ENCODE measurements at regions not wholly inside any gene's neighbourhood (a gene's known extent, or its start where the extent isn't known, plus 50 kb on each side); places are given as distances from the start of the nearest gene placed in this dataset.

GRCh38 chr20:39135885-39136544 lies 173.9 kb downstream of the DHX35 start:
- no peak overlapping the region for H3K9ac ChIP-seq (ENCODE audit: insufficient read depth, low read length, poor library complexity, severe bottlenecking)
- H3K9me3 Mint-ChIP-seq = peaks cover 0 to 3% (median 0%) of the 10 kb centered on the region in 7 donors
- H3K27me3 Mint-ChIP-seq (ENCODE audit: low read depth in 3 of 3) = peaks cover 2 to 5% (median 5%) of the 10 kb centered on the region in 3 donors
- no peak overlapping the region for H2AFZ ChIP-seq (ENCODE audit: insufficient read depth, low read depth, low read length, poor library complexity, severe bottlenecking)
- no peak overlapping the region for H3K4me3 ChIP-seq (replicated peaks in 1 of 3; ENCODE audit: low read depth in 2 of 3, low read length in 3 of 3)
- H3K27me3 ChIP-seq (ENCODE audit: control insufficient read depth in 2 of 2, insufficient read depth in 2 of 2, low read length in 2 of 2) = no peaks in the 10 kb centered on the region
- 94% methylated on average over 13 of the region's 15 CpGs for WGBS (ENCODE audit: insufficient coverage)
- H3K27ac ChIP-seq (ENCODE audit: low read depth in 1 of 2, low read length in 2 of 2) = no peak overlapping the region
- H3K4me3 Mint-ChIP-seq = no peak overlapping the region
- intact Hi-C loops (cut with micrococcal nuclease) = no loop called here
- no peaks in the 10 kb centered on the region for H3K4me1 Mint-ChIP-seq
- H3K36me3 Mint-ChIP-seq = no peaks in the 10 kb centered on the region
- no peaks in the 10 kb centered on the region for H3K9me3 ChIP-seq (replicated peaks in 1 of 2; ENCODE audit: control insufficient read depth in 1 of 2, insufficient read depth in 1 of 2, low read length in 2 of 2)
- H4K20me1 ChIP-seq (ENCODE audit: insufficient read depth, low read length) = no peaks in the 10 kb centered on the region
- H3K36me3 ChIP-seq (replicated peaks in 1 of 2; ENCODE audit: control insufficient read depth in 1 of 2, insufficient read depth in 2 of 2, low read length in 2 of 2) = no peaks in the 10 kb centered on the region
- DNase-seq = no peak
- H3K79me2 ChIP-seq (ENCODE audit: insufficient read depth, low read length) = no peaks in the 10 kb centered on the region
- TF ChIP-seq CTCF (IDR thresholded peaks at IDR 0.05) = no peak
- no peak overlapping the region for H3K4me2 ChIP-seq (replicated peaks; ENCODE audit: extremely low read depth, low read length, poor library complexity, severe bottlenecking)
- no peak overlapping the region for H3K27ac Mint-ChIP-seq
- no peaks in the 10 kb centered on the region for H3K4me1 ChIP-seq (ENCODE audit: control insufficient read depth in 1 of 2, insufficient read depth in 2 of 2, low read length in 2 of 2)

- no peak for TF ChIP-seq CTCF (IDR thresholded peaks at IDR 0.05)
Observed at GRCh38 chr20:39133201-39133600, 171.1 kb downstream of the DHX35 start.

More at GRCh38 chr20:39133201-39133600, 171.1 kb downstream of the DHX35 start:
- Mint-ChIP-seq H3K27me3 (ENCODE audit: low read depth in 3 of 3) (peaks cover 0 to 4% (median 3%) of the 10 kb centered on the region in 3 donors), H3K36me3 (no peaks in the 10 kb centered on the region), H3K9me3 (peaks cover 0 to 2% (median 0%) of the 10 kb centered on the region in 7 donors), H3K4me3 (no peak overlapping the region), H3K27ac (no peak overlapping the region), H3K4me1 (no peaks in the 10 kb centered on the region)
- H3K36me3 ChIP-seq (replicated peaks in 1 of 2; ENCODE audit: control insufficient read depth in 1 of 2, insufficient read depth in 2 of 2, low read length in 2 of 2) = no peaks in the 10 kb centered on the region
- no peaks in the 10 kb centered on the region for H3K9me3 ChIP-seq (replicated peaks in 1 of 2; ENCODE audit: control insufficient read depth in 1 of 2, insufficient read depth in 1 of 2, low read length in 2 of 2)
- no peak overlapping the region for H3K27ac ChIP-seq (ENCODE audit: low read depth in 1 of 2, low read length in 2 of 2)
- H2AFZ ChIP-seq (ENCODE audit: insufficient read depth, low read depth, low read length, poor library complexity, severe bottlenecking) = no peak overlapping the region
- no peak overlapping the region for H3K4me3 ChIP-seq (replicated peaks in 1 of 3; ENCODE audit: low read depth in 2 of 3, low read length in 3 of 3)
- H3K4me1 ChIP-seq (ENCODE audit: control insufficient read depth in 1 of 2, insufficient read depth in 2 of 2, low read length in 2 of 2) = no peaks in the 10 kb centered on the region
- intact Hi-C loops (cut with micrococcal nuclease) = no loop called here
- 90% methylated on average over 2 of the region's 4 CpGs for WGBS (ENCODE audit: insufficient coverage)
- no peaks in the 10 kb centered on the region for H3K79me2 ChIP-seq (ENCODE audit: insufficient read depth, low read length)
- H3K9ac ChIP-seq (ENCODE audit: insufficient read depth, low read length, poor library complexity, severe bottlenecking) = no peak overlapping the region
- no peaks in the 10 kb centered on the region for H3K27me3 ChIP-seq (ENCODE audit: control insufficient read depth in 2 of 2, insufficient read depth in 2 of 2, low read length in 2 of 2)
- no peaks in the 10 kb centered on the region for H4K20me1 ChIP-seq (ENCODE audit: insufficient read depth, low read length)
- no peak overlapping the region for H3K4me2 ChIP-seq (replicated peaks; ENCODE audit: extremely low read depth, low read length, poor library complexity, severe bottlenecking)
- DNase-seq = no peak
